HG02571 (cell line): ENCODE measurements at regions not wholly inside any gene's neighbourhood (a gene's known extent, or its start where the extent isn't known, plus 50 kb on each side); places are given as distances from the start of the nearest gene placed in this dataset.
"Not testable (repeated sequence)": the region's sequence is repeated elsewhere in the genome, so short reads cannot be mapped to it uniquely, and the experiment has no call there.

Experiments
- ATAC-seq: cut with Tn5 transposase; IDR thresholded peaks from one replicate; pipeline ENCODE4 v1.9.1; 2021; ENCODE audit warnings: mild to moderate bottlenecking, moderate library complexity; ENCODE audit not compliant: unreplicated experiment

- ATAC-seq = no peak
These were observed 183.5 kb upstream of the ANXA10 start for GRCh38 chr4:167908816-167909215.

GRCh38 chr4:167912535-167912934 lies 179.8 kb upstream of the ANXA10 start:
- not testable (repeated sequence) for ATAC-seq

GRCh38 chr4:167918077-167918476 lies 174.3 kb upstream of the ANXA10 start:
- no peak for ATAC-seq

- ATAC-seq = no peak
These were observed 162.2 kb upstream of the ANXA10 start for GRCh38 chr4:167930166-167930565.

GRCh38 chr4:167934216-167934615 lies 158.1 kb upstream of the ANXA10 start:
- no peak for ATAC-seq

- ATAC-seq = no peak
These were observed 152.3 kb upstream of the ANXA10 start for GRCh38 chr4:167939863-167940616.

- ATAC-seq = no peak
These were observed 148.3 kb upstream of the ANXA10 start for GRCh38 chr4:167943872-167944505.

GRCh38 chr4:167944721-167945120 lies 147.6 kb upstream of the ANXA10 start:
- no peak for ATAC-seq

GRCh38 chr4:167955006-167955405 lies 137.3 kb upstream of the ANXA10 start:
- ATAC-seq = no peak

GRCh38 chr4:167956676-167957075 lies 135.7 kb upstream of the ANXA10 start:
- no peak for ATAC-seq

GRCh38 chr4:167964766-167965373 lies 127.5 kb upstream of the ANXA10 start:
- ATAC-seq = no peak

GRCh38 chr4:167966143-167966542 lies 126.2 kb upstream of the ANXA10 start:
- ATAC-seq = no peak

- ATAC-seq = no peak
These were observed 118.8 kb upstream of the ANXA10 start for GRCh38 chr4:167973513-167973912.

GRCh38 chr4:167985565-167985964 lies 106.8 kb upstream of the ANXA10 start:
- no peak for ATAC-seq

- no peak for ATAC-seq
These were observed 106.3 kb upstream of the ANXA10 start for GRCh38 chr4:167986044-167986443.

- ATAC-seq = no peak
These were observed 105.1 kb upstream of the ANXA10 start for GRCh38 chr4:167987285-167987684.

- ATAC-seq = no peak
These were observed 102.5 kb upstream of the ANXA10 start for GRCh38 chr4:167989815-167990214.

GRCh38 chr4:168008112-168008511 lies 84.2 kb upstream of the ANXA10 start:
- ATAC-seq = not testable (repeated sequence)

- ATAC-seq = no peak
These were observed 73.2 kb upstream of the ANXA10 start for GRCh38 chr4:168019019-168019651.

GRCh38 chr4:168019921-168020320 lies 72.4 kb upstream of the ANXA10 start:
- no peak for ATAC-seq

GRCh38 chr4:168021666-168022065 lies 70.7 kb upstream of the ANXA10 start:
- ATAC-seq = no peak

- ATAC-seq = no peak
These were observed 63.8 kb upstream of the ANXA10 start for GRCh38 chr4:168028568-168028967.
